ENCODE measurements at regions not wholly inside any gene's neighbourhood (a gene's known extent, or its start where the extent isn't known, plus 50 kb on each side); places are given as distances from the start of the nearest gene placed in this dataset.
A peak's percentile ranks its signal among the peaks of the same experiment; 100 is the strongest.

DNA sequence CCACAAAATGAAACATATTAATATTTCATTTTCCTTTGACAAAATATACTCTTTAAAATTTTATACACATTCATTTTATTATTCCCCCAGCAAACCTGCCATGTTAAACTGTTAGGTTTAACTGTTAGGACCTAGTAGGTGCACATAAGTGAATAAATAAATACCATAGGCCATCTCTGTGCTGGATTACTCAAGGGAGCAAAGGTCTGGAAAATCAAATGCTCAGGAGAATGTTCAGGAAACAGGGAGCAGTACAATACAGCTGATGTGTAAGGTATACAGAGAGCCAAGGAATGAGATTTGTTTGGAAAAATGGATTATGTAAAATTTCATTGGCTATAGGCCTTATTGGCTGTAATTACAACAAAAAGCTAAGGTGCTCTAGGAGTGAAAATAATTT lies 339.3 kb downstream of the BCKDHB start:
- Histone ChIP-seq H3K9me3 (ENCODE audit: control insufficient read depth, low read depth, low read length) (no peaks in the 10 kb centered on the region), H3K27ac (ENCODE audit: low read length) (peak overlapping the region; percentile 27), H3K36me3 (ENCODE audit: control insufficient read depth, insufficient read depth, low read length) (no peaks in the 10 kb centered on the region), H3K4me3 (ENCODE audit: low read length) (no peak overlapping the region), H3K27me3 (ENCODE audit: control insufficient read depth, insufficient read depth, low read length) (no peaks in the 10 kb centered on the region), H3K4me1 (ENCODE audit: control insufficient read depth, insufficient read depth, low read length) (peaks cover 8% of the 10 kb centered on the region)
- peak; percentile 38 to 59 for DNase-seq

DNA sequence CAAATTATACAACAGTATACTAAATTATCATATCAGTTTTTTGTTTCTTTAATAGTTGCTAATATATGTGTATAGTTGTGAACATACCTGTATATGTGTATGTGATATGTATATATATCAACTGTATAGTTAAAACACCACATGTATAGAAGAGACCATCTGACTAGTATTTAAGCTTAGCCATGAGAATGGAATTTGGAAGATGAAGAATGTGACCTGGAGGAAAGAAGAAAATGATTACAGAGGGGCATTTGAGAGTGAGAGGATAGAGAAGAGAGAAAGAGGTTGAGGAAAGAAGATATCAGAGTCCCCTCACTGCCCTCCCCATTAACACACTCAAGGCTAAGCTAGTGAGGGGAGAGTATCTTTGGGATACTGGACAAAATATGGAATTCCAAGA lies 335.9 kb downstream of the BCKDHB start:
- DNase-seq: no peak
- no peak overlapping the region for H3K4me3 ChIP-seq (ENCODE audit: low read length)
- H3K27ac ChIP-seq (ENCODE audit: low read length): no peak overlapping the region
- peaks cover 22% of the 10 kb centered on the region for H3K4me1 ChIP-seq (ENCODE audit: control insufficient read depth, insufficient read depth, low read length)
- H3K36me3 ChIP-seq (ENCODE audit: control insufficient read depth, insufficient read depth, low read length): no peaks in the 10 kb centered on the region
- no peaks in the 10 kb centered on the region for H3K27me3 ChIP-seq (ENCODE audit: control insufficient read depth, insufficient read depth, low read length)
- H3K9me3 ChIP-seq (ENCODE audit: control insufficient read depth, low read depth, low read length): no peaks in the 10 kb centered on the region

DNA sequence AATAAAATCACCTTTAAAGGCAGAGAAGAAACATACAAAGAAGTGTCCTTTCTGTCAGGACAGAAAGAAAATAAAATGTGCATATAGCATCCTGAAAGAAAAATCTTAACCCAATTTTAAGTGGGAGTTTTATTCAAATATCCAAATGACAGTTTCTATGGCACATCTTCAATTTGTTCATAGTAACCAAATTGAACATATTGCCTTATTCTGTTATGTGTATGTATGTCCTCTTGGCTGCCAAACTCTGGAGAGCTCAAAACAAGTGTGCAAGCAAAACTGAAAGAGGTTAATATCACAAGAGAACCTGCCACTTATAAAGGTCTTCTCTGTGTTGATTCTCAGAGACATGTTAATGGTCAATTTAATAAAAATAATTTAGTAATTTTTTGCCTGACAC lies 334.7 kb downstream of the BCKDHB start:
- DNase-seq: no peak
- peak overlapping the region; percentile 73 for H3K27ac ChIP-seq (ENCODE audit: low read length)
- H3K4me1 ChIP-seq (ENCODE audit: control insufficient read depth, insufficient read depth, low read length): peaks cover 22% of the 10 kb centered on the region

DNA sequence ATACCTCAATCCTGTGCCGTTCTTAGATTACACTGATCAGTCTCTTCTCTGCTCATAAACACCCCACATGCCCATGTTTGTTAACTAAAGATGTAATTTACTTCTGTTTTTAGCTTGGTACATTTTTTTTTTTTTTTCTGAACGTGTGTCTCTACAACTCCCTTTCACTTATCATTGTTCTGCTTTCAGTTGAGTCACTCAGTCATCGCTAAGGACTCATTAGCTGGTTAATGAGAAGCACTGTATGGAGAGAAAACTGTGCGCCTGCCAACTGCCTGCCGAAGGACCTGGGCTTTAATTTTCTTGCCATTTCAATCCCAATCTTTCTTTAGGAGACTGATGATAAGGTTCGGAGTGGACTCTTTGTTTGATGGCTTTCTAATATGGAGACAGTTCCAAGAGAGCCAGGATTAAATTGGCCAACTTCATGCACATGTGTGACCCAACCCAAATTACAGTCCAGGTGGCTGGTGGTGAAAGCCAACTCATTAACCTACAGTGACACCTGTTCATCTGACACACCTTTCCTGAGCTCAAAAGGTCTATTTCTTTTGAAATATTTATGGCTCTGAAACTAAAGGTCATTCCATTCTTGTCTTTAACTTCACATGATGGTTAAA lies 334.1 kb downstream of the BCKDHB start:
- Histone ChIP-seq H3K4me1 (ENCODE audit: control insufficient read depth, insufficient read depth, low read length) (peaks cover 22% of the 10 kb centered on the region), H3K4me3 (ENCODE audit: low read length) (no peak overlapping the region), H3K36me3 (ENCODE audit: control insufficient read depth, insufficient read depth, low read length) (no peaks in the 10 kb centered on the region), H3K27me3 (ENCODE audit: control insufficient read depth, insufficient read depth, low read length) (no peaks in the 10 kb centered on the region), H3K9me3 (ENCODE audit: control insufficient read depth, low read depth, low read length) (no peaks in the 10 kb centered on the region), H3K27ac (ENCODE audit: low read length) (peak overlapping the region; percentile 73)
- peak; percentile 76 to 90 for DNase-seq
- WGBS (ENCODE audit: insufficient coverage, low lambda C conversion rate): 17% methylated on average over 1 of the region's 6 CpGs

More for the DNA sequence above, 334.7 kb downstream of the BCKDHB start:
- Histone ChIP-seq H3K4me3 (ENCODE audit: low read length) (no peak overlapping the region), H3K9me3 (ENCODE audit: control insufficient read depth, low read depth, low read length) (no peaks in the 10 kb centered on the region), H3K36me3 (ENCODE audit: control insufficient read depth, insufficient read depth, low read length) (no peaks in the 10 kb centered on the region), H3K27me3 (ENCODE audit: control insufficient read depth, insufficient read depth, low read length) (no peaks in the 10 kb centered on the region)

DNA sequence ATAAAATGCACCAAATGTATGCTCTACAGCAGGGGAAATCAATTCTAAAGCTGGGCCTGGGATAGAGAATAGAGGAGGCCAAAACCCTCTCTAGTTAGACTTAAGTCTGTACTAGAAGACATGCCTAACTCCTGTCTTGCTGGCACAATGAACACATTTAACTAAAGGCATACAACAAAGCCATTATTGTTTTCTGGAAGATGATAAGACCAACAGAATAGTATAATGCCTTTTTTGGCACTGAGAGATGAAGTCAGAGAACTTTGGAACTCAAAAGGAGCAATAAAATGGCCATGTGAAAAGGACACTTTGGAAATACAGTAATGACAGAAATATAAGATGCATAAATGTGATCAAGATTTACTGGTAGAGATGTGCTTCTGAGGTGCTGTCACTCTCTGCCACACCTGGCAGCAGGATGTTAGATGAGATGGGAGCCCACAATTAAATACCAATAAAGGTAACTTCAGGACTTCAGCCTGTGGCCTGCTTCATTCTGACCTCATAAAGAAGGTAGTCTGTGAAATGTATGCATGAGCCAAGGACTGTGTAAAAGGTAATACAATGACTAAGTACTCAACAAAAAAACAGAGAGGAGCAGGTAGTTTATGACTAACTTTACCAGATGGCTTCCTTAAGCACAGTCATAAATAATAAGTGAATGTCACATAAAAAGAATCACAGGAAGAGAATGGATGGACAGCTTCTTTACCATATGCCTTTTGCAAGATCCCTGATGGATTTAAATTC lies 333.4 kb downstream of the BCKDHB start:
- Histone ChIP-seq H3K9me3 (ENCODE audit: control insufficient read depth, low read depth, low read length) (no peaks in the 10 kb centered on the region), H3K27ac (ENCODE audit: low read length) (peak overlapping the region; percentile 73), H3K36me3 (ENCODE audit: control insufficient read depth, insufficient read depth, low read length) (no peaks in the 10 kb centered on the region), H3K4me1 (ENCODE audit: control insufficient read depth, insufficient read depth, low read length) (peaks cover 22% of the 10 kb centered on the region), H3K4me3 (ENCODE audit: low read length) (no peak overlapping the region), H3K27me3 (ENCODE audit: control insufficient read depth, insufficient read depth, low read length) (no peaks in the 10 kb centered on the region)
- peak in 1 of 2 donors; percentile 54 for DNase-seq

DNA sequence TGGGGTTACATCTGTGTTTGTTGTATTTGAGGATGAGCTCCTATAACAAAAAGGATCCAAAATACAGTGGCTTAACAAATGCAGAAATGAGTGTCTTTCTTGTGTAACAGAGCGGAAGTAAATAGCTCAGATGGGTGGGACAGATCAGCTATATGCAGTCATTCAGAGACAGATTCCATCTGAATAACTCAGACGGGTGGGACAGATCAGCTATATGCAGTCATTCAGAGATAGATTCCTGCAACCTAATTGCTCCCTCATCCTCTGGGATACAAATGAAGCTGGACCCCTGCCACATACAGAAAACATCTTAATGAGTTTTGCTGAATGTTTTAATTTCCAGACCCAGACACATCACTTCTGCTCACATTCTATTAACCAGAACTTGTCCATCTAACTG lies 332.3 kb downstream of the BCKDHB start:
- DNase-seq: peak; percentile 38 to 43
- Histone ChIP-seq H3K27ac (ENCODE audit: low read length) (no peak overlapping the region), H3K27me3 (ENCODE audit: control insufficient read depth, insufficient read depth, low read length) (no peaks in the 10 kb centered on the region), H3K9me3 (ENCODE audit: control insufficient read depth, low read depth, low read length) (no peaks in the 10 kb centered on the region), H3K36me3 (ENCODE audit: control insufficient read depth, insufficient read depth, low read length) (no peaks in the 10 kb centered on the region), H3K4me3 (ENCODE audit: low read length) (no peak overlapping the region), H3K4me1 (ENCODE audit: control insufficient read depth, insufficient read depth, low read length) (peaks cover 22% of the 10 kb centered on the region)
- WGBS (ENCODE audit: insufficient coverage, low lambda C conversion rate): no CpG with 5 or more reads among the region's 2 CpGs

DNA sequence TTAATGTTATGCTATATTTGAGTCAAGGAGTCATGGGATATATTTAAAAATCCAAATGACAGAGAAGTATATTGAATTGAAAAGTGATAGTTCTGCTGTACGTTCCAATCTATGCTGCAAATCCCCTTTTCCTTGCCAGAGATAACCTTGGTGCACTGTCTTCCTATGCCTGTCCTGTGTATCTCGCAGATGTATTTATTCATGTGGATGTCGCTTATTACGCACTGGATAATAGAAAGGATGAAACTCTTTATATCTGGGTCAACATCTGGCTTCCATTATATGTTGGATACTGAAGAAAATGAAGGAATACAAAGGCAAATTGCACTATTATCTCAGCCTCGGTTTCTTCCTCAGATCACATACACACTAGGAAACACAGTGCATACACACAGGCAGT lies 331.3 kb downstream of the BCKDHB start:
- WGBS (ENCODE audit: insufficient coverage, low lambda C conversion rate): no CpG with 5 or more reads among the region's 5 CpGs
- no peaks in the 10 kb centered on the region for H3K27me3 ChIP-seq (ENCODE audit: control insufficient read depth, insufficient read depth, low read length)
- H3K4me3 ChIP-seq (ENCODE audit: low read length): no peak overlapping the region
- H3K4me1 ChIP-seq (ENCODE audit: control insufficient read depth, insufficient read depth, low read length): peaks cover 22% of the 10 kb centered on the region
- no peak for DNase-seq
- no peaks in the 10 kb centered on the region for H3K36me3 ChIP-seq (ENCODE audit: control insufficient read depth, insufficient read depth, low read length)
- H3K27ac ChIP-seq (ENCODE audit: low read length): no peak overlapping the region
- no peaks in the 10 kb centered on the region for H3K9me3 ChIP-seq (ENCODE audit: control insufficient read depth, low read depth, low read length)

DNA sequence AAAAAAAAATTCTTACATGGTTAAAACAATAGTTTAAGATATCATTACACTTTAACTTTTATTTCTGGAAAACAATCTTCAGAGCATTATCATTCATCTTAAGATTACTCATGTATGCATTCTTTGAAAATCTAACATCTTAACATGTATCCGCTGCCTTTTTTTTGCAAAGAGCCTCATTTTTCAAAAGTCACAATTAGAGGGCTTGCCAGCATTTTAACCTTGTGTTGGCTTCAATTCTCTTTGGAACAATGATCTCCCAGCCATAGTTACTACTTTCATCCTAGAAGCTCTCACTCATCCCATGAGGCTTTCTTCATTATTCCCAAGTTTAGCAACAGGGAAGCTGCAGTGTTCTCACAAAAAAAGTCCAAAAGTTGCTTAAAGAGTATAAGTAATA lies 330.8 kb downstream of the BCKDHB start:
- 70% methylated on average over 1 of the region's 1 CpG for WGBS (ENCODE audit: insufficient coverage, low lambda C conversion rate)
- Histone ChIP-seq H3K27me3 (ENCODE audit: control insufficient read depth, insufficient read depth, low read length) (no peaks in the 10 kb centered on the region), H3K27ac (ENCODE audit: low read length) (no peak overlapping the region), H3K9me3 (ENCODE audit: control insufficient read depth, low read depth, low read length) (no peaks in the 10 kb centered on the region), H3K4me1 (ENCODE audit: control insufficient read depth, insufficient read depth, low read length) (peaks cover 22% of the 10 kb centered on the region), H3K4me3 (ENCODE audit: low read length) (no peak overlapping the region), H3K36me3 (ENCODE audit: control insufficient read depth, insufficient read depth, low read length) (no peaks in the 10 kb centered on the region)
- DNase-seq: no peak

DNA sequence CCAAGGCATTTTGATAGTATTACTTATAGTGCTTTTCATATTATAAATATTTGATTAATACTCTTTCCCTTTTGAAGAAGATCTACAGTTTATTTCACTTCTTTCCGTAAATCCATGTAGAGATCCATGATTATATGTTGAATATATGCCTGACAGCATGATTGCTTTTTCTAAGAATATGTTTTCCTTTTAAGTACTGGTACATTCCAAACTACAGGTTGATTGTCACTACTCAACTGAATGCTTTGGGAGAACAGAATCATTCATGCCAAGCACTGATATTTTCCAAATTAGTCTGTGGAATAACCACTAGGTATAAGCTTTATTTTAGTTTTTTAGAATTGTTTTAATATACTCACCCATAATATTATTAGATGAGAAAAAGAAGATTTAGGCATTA lies 330.2 kb downstream of the BCKDHB start:
- H3K4me3 ChIP-seq (ENCODE audit: low read length): no peak overlapping the region
- DNase-seq: no peak
- H3K27ac ChIP-seq (ENCODE audit: low read length): no peak overlapping the region
- WGBS (ENCODE audit: insufficient coverage, low lambda C conversion rate): 100% methylated on average over 1 of the region's 1 CpG
- peaks cover 21% of the 10 kb centered on the region for H3K4me1 ChIP-seq (ENCODE audit: control insufficient read depth, insufficient read depth, low read length)
- no peaks in the 10 kb centered on the region for H3K9me3 ChIP-seq (ENCODE audit: control insufficient read depth, low read depth, low read length)
- no peaks in the 10 kb centered on the region for H3K27me3 ChIP-seq (ENCODE audit: control insufficient read depth, insufficient read depth, low read length)
- no peaks in the 10 kb centered on the region for H3K36me3 ChIP-seq (ENCODE audit: control insufficient read depth, insufficient read depth, low read length)

DNA sequence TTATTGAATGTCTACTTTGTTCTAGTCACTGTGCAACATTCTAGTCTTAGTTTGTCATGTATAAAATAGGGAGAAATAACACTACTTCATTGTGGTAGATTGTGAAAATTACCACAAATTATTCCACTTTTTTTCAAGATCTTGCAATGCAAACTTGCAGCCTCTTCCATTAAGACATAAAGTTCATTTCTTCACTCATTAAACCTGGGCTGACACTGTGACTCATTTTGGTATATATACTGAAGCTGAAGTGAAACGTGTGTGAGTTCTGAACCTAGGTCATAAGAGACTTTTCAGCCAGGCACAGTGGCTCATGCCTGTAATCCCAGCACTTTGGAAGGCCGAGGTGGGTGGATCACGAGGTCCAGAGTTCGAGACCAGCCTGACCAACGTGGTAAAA lies 329.0 kb downstream of the BCKDHB start:
- peaks cover 12% of the 10 kb centered on the region for H3K4me1 ChIP-seq (ENCODE audit: control insufficient read depth, insufficient read depth, low read length)
- no peaks in the 10 kb centered on the region for H3K27me3 ChIP-seq (ENCODE audit: control insufficient read depth, insufficient read depth, low read length)
- no peak for DNase-seq
- H3K9me3 ChIP-seq (ENCODE audit: control insufficient read depth, low read depth, low read length): no peaks in the 10 kb centered on the region
- WGBS (ENCODE audit: insufficient coverage, low lambda C conversion rate): no CpG with 5 or more reads among the region's 5 CpGs
- H3K36me3 ChIP-seq (ENCODE audit: control insufficient read depth, insufficient read depth, low read length): no peaks in the 10 kb centered on the region
- no peak overlapping the region for H3K27ac ChIP-seq (ENCODE audit: low read length)
- no peak overlapping the region for H3K4me3 ChIP-seq (ENCODE audit: low read length)

DNA sequence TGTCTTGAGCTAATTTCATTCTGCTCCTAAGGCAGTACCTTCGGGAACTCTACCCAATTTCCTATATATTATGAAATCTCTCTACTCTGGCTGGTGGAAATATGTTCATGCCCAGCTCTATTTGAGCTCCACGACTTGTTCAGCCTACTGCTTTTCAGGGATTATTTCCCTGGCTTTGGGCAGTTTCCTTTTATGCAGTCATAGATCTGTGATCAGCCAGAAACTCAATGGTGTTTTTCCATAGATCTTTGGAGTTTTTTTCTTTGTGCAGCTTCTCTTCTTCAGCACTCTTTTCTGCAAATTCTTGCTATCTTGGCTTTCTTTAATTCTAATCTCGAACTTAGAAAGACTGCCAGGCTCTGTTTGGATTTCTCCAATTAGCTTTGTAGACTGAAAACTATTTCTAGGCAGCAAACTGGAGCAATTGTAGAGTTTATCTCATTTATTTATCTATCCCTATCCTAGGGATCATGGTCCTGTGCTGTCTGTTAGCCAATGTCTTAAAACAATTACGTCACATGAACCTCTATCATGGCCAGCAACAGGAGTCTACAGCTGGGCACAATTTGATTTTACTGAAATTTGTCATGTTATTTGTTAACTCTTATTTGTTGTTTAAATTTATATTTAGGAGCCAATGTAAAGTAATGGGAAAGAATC lies 328.4 kb downstream of the BCKDHB start:
- no peaks in the 10 kb centered on the region for H3K36me3 ChIP-seq (ENCODE audit: control insufficient read depth, insufficient read depth, low read length)
- H3K4me1 ChIP-seq (ENCODE audit: control insufficient read depth, insufficient read depth, low read length): peaks cover 5% of the 10 kb centered on the region
- no peaks in the 10 kb centered on the region for H3K9me3 ChIP-seq (ENCODE audit: control insufficient read depth, low read depth, low read length)
- 67% methylated on average over 2 of the region's 4 CpGs for WGBS (ENCODE audit: insufficient coverage, low lambda C conversion rate)
- no peak overlapping the region for H3K4me3 ChIP-seq (ENCODE audit: low read length)
- H3K27ac ChIP-seq (ENCODE audit: low read length): no peak overlapping the region
- DNase-seq: no peak
- no peaks in the 10 kb centered on the region for H3K27me3 ChIP-seq (ENCODE audit: control insufficient read depth, insufficient read depth, low read length)
